GM21381 (cell line): ENCODE measurements at regions not wholly inside any gene's neighbourhood (a gene's known extent, or its start where the extent isn't known, plus 50 kb on each side); places are given as distances from the start of the nearest gene placed in this dataset.

Source experiments
- ATAC-seq: cut with Tn5 transposase; IDR thresholded peaks from one replicate; pipeline ENCODE4 v1.9.1; 2021; ENCODE audit warnings: mild to moderate bottlenecking, moderate library complexity; ENCODE audit not compliant: unreplicated experiment

DNA sequence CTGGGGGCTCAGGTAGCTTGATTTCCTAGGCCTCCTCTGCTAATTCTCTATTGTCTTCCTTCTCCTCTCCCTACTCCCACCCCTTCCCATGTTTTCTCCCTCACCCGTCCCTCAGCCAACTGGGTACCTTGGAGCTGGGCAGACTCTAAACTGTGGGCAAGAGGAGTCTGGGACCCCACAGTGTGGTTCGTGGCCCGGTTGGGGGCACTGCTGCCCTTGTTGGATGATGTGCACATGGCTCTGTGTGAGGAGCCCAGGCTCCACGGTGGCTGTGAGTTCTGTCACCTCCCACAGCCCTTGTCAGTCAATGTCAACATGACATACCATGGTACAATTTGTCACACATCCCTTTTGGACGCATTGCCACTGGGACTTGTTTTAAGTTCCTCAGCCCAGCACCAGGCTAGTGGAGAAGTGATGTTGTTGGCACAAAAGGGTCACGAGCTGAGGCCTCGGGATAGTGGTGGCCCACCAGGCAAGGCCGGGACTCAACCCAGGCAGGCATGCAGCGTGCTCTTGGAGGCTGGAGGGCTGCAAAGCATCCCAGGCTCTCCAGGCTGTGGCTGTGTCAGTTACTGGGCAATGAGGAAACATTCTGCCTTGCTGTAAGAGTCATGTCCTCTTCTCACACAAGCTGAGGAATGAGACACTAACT is 142.3 kb downstream of the TLE3 start:
- no peak for ATAC-seq

DNA sequence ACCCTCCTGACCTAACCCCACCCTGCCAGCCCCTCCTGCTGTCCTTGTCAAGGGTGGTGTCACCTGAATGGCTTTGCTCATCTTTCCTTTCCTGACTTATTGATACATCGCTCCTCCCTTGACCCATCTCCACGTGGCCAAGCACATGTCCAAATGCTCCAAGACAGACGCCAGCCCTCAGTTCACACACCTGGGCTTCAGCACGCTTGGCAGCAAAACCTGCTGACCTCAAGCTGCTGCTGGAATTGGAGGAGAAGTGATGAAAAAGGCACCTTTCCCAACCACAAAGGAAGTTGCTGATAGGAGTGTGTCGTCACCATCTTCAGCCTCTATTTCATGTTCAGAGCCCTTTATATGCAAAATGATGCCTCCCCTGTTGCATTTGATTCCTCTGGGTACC is 141.3 kb downstream of the TLE3 start:
- no peak for ATAC-seq

DNA sequence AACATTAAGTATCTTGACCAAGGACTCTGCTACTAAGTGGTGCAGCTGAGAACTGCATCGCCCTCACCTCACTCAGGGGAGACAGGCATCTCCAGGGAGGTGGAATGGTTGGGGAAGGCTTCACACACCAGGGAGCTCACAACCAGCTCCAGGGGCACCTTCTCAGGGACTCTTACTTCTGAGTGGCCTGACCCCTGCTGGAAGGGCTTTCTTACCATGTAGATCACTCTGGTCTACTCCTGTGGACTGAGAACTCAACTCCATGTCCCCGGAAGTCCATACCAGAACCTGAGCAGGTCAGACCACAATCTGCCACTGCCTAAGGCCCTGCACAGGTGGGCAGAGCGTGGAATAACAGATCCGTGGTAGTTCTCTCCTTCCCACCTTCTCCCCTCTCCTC is 140.5 kb downstream of the TLE3 start:
- ATAC-seq, result no peak

DNA sequence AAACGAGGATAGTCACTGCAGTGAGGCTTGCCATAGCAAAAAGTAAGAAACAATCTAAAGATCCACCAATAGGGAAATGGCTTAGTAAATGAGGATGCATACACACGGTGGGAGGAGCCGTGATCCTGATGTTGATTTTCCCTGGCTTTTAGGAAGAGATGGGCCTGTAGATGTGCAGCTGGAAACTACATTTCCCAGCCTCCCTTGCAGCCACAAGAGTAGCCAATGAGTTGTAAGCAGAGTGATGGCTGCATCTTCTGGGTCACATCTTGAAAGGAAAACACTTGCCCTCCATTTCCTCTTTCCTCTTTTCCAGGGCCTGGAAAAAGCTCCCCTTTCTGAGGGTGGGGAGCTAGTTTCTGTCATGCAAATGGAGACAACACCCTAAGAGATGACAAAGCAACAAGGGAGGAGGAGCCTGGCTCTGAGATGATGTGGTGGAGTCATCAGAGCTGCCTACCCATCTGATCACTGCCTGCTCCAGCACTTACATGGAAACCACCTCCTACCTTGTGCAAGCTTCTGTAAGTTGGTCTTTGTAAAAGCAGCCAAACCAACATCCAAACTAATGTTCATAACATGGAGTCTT is 139.1 kb downstream of the TLE3 start:
- no peak for ATAC-seq

DNA sequence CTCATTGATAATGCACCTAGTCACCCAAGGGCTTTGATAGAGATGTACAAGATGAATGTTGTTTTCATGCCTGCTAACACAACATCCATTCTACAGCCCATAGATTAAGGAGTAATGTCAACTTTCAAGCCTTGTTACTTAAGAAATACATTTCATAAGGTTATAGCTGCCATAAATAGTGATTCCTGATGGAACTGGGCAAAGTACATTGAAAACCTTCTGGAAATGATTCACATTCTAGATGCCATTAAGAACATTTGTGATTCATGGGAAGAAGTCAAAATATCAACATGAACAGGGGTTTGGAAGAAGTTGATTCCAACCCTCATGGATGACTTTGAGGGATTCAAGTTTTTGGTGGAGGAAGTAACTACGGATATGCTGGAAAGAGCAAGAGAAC is 135.2 kb downstream of the TLE3 start:
- no peak for ATAC-seq

DNA sequence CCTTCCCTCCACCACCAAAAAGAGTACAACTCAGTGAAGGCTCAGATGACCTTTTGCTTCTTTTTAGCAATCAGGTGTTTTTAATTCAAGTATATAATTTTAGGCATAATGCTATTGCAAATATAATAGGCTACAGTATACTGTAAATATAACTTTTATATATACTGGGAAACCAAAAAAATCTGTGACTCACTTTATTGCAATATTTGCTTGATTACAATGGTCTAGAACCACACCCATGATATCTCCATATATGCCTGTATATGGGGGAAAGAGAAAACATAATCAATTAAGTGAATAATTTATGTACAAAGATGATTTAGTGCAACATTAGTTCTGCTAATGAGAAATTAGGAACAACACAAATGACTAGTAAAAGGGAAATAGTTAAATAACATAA is 134.3 kb downstream of the TLE3 start:
- no peak for ATAC-seq

DNA sequence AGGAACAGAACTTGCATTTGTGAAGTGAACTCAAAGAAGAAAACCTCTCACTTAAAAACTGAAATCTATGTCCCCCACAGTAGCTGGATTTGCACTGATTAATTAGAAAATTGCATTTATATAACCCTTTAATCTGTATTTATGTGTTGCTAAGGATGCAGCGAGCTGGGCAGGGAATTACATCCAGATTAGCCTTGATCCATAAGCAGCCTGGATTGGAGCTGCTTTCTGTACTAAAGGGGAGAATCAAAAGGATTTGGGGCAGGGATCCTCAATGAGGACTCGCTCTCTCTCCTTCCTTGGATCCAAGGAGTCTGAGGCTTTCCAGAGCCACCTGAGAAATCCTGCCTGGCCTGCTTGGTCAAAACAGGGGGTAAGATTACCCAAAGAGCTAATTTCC is 125.9 kb downstream of the TLE3 start:
- no peak for ATAC-seq

DNA sequence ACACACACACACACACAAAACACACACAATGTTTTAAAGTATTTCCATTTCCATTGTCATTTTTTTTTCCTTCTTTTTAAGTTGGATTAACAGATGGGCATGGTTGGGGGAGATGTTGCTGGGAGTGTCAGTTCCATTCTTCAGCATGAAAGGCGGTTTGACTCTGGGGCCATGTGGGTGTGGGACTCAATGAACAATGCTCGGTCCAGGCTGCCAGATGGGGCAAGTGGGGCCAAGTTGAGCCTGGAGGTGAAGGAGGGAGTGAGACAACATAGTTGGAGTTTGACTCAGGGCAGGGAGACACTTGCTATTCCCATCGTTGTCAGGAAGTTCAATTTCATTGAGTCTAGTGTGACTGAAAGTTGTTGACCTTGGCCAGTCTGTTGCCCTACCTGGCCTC is 125.3 kb downstream of the TLE3 start:
- no peak for ATAC-seq

DNA sequence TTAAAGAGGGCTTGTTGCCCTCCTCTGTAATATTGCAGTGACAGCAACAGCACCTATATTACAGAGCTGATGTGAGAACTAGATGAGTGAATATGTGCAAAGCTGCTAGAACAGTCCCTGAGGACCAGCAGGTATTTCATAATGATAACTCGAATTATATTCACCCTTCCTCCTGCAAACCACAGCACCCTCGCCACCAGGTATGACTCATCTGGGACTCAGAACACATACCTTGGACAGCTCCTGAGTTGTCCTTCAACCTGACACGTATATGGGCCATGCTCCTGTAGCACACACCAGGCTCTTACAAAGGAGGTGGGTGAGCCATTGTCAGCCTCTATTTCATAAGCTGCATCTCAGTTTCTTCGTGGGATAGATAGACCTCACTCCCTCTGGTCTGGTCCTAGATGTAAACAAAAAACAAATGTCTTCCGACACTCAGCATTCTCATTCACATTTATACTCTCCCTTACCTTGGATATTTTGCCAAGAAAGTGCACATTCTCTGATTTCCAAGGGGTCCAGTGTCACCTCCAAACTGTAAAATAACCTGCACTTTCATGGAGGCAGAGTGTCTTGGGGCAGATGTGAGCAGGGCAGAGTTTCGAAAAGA is 124.5 kb downstream of the TLE3 start:
- ATAC-seq, result no peak

DNA sequence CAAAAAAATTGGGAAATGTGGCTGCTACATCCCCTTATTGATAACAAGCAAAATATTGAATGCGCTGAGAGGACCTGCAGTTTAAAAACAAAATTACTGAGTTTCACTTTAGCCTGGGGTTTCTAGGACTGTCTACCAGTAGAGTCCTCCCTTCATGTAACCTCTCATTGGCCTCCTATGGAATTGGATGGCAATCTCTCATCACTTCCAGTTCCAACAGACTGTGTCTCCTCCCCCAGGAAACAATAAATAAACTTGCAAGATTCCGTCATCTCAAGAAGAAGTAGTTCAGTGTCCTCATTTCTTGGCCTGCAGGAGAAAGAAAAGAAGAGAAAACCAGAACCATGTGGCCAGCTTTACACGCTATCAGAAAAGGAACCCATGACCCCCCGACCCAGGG is 123.8 kb downstream of the TLE3 start:
- no peak for ATAC-seq

DNA sequence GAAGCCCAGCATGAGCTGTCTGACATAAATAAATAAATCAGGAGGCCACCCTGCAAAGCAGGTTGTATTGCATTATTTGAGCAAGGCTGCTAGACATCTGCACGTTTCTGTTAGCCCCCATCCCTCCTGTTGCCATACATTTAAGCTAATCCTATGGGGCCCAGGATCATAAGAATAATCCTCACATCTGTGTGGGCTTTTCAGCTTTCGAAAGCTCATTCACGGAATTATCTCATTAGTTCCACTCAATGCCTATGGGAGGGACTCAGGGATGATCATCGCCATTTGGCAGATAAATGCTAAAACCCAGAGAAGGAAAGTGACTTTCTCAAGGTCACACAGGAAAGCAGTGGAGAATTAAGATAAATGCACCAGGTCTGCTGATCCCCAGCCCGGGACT is 123.4 kb downstream of the TLE3 start:
- ATAC-seq, result no peak

DNA sequence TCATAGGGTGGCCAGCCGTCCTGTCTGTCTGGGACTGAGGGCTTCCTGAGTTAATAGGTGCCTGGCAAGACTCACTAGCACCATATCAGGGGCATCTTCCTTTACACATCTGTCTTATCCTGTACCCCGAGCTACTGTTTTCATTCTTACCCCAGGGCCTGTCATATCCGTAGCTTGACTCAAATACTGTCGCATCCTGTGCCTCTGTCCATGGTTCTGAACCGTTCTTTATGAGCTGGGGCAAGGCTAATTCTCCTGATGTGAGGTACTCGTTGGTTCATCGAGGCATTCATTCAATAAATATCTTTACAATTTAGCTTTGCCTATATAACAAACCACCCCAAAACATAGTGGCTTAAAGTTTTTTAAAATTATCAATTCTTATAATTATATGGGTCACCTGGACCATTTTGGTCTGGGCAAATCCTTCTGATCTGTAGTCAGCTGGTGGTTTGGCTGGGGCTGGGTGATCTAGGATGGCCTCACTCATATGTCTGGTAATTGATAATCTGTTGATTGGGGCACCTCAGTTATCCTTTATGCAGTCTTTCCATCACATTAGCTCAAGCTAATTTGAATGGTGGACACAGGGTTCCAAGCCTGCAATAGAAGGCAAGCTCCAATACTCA is 121.2 kb downstream of the TLE3 start:
- no peak for ATAC-seq

DNA sequence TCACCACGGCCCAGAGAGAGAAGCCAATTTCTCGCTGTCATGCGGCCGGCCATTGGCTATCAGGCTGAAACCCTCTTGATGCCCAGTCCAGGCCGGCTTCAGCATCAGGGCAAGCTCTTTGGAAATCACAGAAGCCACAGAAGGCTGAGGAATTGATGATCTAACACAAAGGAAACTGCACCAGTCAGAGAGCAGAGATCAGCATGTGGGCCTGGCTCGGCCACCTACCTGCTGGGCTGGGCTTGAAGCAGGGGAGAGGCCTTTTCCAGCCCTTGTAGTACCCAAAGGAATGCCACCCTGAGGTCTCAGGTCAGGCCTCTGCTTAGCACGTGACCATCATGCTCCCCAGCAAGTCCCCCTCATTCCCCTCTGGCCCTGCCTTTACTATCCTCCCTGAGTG is 119.1 kb downstream of the TLE3 start:
- ATAC-seq, result no peak

DNA sequence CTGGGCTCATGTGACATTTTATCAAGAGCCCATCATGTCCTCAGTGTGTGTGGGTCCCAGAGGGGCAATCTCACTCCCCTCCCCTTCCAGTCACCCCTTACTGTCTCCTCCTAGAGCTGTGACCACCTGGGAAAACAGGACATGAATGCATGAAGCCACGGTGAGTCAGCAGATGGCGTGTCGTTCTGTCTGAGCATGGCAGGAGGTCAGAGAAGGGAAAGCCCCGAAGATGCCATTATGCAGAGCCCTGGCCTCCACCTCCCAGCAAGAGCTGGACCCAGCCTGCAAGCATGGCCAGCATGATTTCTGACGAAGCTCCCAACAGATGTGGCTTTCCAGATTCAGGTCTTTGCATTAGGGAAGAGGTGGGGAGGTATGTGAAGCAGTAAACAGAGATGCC is 118.5 kb downstream of the TLE3 start:
- ATAC-seq, result peak; percentile 46

DNA sequence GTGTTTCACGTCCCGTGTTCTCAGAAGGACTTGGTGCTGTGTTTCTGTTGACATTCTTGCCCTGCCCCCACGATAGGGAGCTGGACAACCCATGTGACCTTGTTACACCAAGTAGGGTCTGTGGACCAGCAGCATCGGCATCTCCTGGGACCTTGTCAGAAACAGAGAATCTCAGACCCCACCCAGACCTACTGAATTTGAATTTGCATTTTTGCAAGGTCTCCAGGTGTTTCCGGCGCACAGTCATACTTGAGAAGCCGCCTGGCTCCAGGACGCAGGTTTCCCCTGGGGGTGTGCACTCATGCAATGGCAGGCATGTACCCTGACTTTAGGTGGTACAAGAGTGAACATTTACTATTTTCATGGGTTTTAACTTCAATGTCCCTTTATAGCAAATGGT is 117.9 kb downstream of the TLE3 start:
- ATAC-seq, result peak; percentile 79

DNA sequence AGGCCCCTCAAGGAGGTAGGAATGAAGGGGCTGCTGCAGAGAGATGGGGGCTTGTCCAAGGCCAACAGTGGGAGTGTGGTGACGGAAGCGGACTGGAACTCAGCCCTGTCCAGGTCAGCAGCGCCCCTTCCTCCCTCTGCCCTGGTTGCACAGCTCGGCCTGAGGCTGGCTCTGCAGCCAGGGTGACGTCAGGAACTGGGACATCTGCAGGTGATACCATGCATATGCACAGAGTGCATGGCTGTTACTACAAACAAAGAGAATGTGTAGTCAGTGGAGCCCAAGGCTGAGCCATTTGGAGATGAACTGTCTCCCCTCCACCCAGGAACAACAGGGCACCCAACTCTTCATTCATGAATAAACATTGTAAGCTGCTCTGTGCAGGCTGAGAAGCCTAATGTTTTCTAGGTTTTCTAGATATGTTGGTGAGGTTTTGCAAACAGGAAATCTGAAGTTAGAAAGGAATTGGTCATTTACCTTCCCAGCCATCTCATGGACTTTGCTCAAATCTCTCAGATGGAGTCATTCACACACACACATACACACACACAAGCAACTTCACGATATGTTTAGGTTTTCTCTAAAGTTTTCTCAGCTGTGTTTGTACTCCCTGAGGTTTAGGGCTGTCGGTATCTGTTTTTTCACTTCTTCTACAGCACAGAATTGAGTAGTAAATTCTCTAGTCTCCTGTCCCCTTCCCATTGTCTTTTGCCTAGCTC is 117.2 kb downstream of the TLE3 start:
- peak; percentile 18 for ATAC-seq

DNA sequence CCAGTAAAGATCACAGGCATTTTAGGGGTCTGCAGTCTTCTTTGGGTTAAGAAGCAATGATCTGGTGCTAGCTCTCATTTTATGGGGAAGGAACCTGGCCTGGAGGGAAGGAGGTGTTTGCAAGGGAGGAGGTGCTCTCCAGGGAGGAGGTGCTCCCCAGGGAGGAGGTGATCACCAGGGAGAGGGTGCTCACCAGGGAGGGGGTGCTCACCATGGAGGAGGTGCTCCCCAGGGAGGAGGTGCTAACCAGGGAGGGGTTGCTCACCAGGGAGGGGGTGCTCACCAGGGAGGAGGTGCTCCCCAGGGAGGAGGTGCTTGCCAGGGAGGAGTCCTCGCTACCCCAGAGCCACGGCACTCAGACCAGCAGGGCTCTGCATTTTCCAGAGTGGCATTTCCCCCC is 115.7 kb downstream of the TLE3 start:
- ATAC-seq, result no peak

DNA sequence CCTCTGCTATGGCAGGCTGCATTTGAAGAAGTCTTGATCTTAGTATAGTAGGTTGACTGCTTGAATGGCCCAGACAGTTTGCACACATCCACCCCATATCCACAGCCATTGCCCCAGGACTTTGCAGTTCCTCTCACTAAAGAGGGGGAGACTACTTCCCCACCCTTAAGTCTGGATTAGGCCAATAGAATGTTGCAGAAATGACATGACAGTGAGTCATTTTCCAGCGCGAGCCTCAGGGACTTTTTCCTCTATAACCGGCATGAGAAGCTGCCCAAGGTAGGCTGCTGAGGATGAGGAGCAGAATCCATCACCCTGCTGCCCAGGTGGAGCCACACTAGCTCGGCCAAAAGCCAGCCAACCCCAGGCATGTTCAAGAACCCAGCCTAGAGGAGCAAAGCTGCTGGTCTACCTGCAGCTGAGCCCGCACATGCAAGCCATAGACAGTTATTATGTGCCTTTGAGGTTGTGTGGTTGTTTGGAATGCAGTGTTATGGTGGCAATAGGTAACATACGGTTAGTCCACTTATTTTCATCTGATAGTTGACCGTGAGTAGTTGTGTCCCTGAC is 113.9 kb downstream of the TLE3 start:
- no peak for ATAC-seq

DNA sequence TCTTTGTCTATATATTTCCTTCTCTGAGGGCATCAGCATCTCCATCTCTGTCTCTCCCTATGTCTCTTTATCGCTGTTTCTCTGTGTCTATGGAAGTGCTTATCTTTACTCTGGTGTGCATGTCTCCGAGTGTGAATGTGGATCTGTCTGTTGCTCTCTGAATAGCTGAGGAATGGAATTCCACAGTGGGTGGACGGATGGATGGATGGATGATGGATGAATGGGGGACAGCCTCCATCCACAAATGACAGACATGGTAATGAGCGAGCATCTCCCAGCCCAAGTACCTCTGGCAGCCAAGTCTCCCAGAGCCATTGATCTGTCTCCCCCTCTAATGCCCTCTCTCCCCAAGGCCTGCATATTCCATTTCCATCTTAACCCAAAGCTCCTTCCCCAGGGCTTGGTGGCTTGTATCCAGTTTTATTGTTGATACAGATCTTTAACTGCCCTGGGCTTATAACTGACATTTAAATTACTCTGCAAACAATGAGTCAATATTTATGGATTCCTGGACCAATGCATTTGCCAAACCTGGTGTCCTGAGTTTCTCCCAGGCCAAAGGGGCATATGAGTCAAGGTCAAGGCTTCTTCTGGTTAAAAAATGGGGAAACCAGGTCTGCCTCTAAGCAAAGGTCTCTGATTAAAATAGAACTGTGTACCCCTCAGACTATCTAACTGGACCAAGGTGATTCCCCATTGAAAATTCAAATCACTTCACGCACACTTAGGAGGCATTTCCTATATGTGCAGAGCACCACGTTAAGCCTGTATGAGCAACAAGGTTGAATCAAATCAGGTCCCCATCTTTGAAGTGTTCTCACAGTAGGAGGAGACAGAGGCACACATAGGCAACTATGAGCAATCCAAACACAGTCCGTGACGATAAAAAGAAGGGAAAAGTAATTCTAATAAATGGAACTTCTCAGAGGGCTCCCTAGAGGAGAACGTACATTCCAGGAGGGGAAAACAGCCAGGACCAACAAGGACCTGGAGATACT is 109.9 kb downstream of the TLE3 start:
- no peak for ATAC-seq
